ENCODE measurements at regions not wholly inside any gene's neighbourhood (a gene's known extent, or its start where the extent isn't known, plus 50 kb on each side); places are given as distances from the start of the nearest gene placed in this dataset.

- TF ChIP-seq TCF7L2 (IDR thresholded peaks at IDR 0.05; ENCODE audit: borderline replicate concordance, extremely low read depth, insufficient read depth, insufficient read length): no peak
- TF ChIP-seq ZBTB33 (IDR thresholded peaks at IDR 0.05; ENCODE audit: extremely low read depth, insufficient replicate concordance, low read length): no peak
These were observed 228.2 kb downstream of the RFPL4B start (continued) for GRCh38 chr6:112575309-112575834.

DNA sequence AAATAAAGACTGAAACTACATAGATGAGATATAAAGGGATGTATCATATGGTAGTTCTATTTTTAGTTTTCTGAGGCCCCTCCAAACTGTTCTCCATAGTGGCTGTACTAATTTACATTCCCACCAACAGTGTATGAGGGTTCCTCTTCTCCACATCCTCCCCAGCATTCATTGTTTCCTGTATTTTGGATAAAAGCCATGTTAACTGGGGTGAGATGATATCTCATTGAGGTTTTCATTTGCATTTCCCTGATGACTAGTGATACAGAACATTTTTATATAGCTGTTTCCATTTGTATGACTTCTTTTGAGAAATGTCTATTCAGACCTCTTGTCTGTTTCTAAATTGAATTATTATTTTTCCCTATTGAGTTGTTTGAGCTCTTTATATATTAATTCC is 229.3 kb downstream of the RFPL4B start:
- Histone ChIP-seq H3K9me3 (ENCODE audit: control insufficient read depth in 1 of 2, insufficient read depth in 1 of 2, low read depth in 1 of 2, low read length in 2 of 2) (no peaks in the 10 kb centered on the region), H3K36me3 (ENCODE audit: control insufficient read depth in 1 of 2, insufficient read depth in 2 of 2, low read length in 2 of 2) (no peaks in the 10 kb centered on the region), H3K4me2 (ENCODE audit: low read length) (no peak overlapping the region), H3K9me2 (ENCODE audit: insufficient read depth) (no peaks in the 10 kb centered on the region), H3K27me3 (ENCODE audit: insufficient read depth, low read length) (no peaks in the 10 kb centered on the region), H2AFZ (ENCODE audit: low read depth, low read length, poor library complexity, severe bottlenecking) (no peak overlapping the region), H3K79me2 (ENCODE audit: insufficient read depth, low read length) (no peaks in the 10 kb centered on the region), H3K9ac (ENCODE audit: low read length) (no peak overlapping the region), H3K4me3 (replicated peaks in 1 of 2; ENCODE audit: low read depth in 1 of 2, low read length in 2 of 2) (no peak overlapping the region), H3K27ac (ENCODE audit: low read depth, low read length) (no peak overlapping the region), H3K4me1 (ENCODE audit: control insufficient read depth in 1 of 2, insufficient read depth in 2 of 2, low read length in 2 of 2) (no peaks in the 10 kb centered on the region), H4K20me1 (ENCODE audit: insufficient read depth) (no peaks in the 10 kb centered on the region)
- intact Hi-C loops (cut with micrococcal nuclease): no loop called here
- DNase-seq (ENCODE audit: low read depth, low spot score) (no peak), ATAC-seq (no peak)
- TF ChIP-seq POLR2AphosphoS5 (IDR thresholded peaks at IDR 0.05; ENCODE audit: low read depth, low read length) (no peak), MAX (IDR thresholded peaks at IDR 0.05) (no peak)
- POLR2A ChIA-PET: no interaction called here
- RAD21 ChIA-PET (ENCODE audit: low non-redundant PET in 1 of 2, low total read pairs in 2 of 2, uncharacterized antibody in 2 of 2, unreplicated experiment in 2 of 2): no interaction called here
- no TSS peak for BruUV-seq (replicated peaks)
- CTCF ChIA-PET: no interaction called here

- Histone ChIP-seq H3K79me2 (ENCODE audit: insufficient read depth, low read length) (no peaks in the 10 kb centered on the region), H4K20me1 (ENCODE audit: insufficient read depth) (no peaks in the 10 kb centered on the region), H3K27me3 (ENCODE audit: insufficient read depth, low read length) (no peaks in the 10 kb centered on the region), H2AFZ (ENCODE audit: low read depth, low read length, poor library complexity, severe bottlenecking) (no peak overlapping the region), H3K4me2 (ENCODE audit: low read length) (no peak overlapping the region), H3K9me3 (ENCODE audit: control insufficient read depth in 1 of 2, insufficient read depth in 1 of 2, low read depth in 1 of 2, low read length in 2 of 2) (no peaks in the 10 kb centered on the region), H3K27ac (ENCODE audit: low read depth, low read length) (no peak overlapping the region), H3K9me2 (ENCODE audit: insufficient read depth) (no peaks in the 10 kb centered on the region), H3K4me1 (ENCODE audit: control insufficient read depth in 1 of 2, insufficient read depth in 2 of 2, low read length in 2 of 2) (no peaks in the 10 kb centered on the region), H3K9ac (ENCODE audit: low read length) (no peak overlapping the region), H3K36me3 (ENCODE audit: control insufficient read depth in 1 of 2, insufficient read depth in 2 of 2, low read length in 2 of 2) (no peaks in the 10 kb centered on the region), H3K4me3 (replicated peaks in 1 of 2; ENCODE audit: low read depth in 1 of 2, low read length in 2 of 2) (no peak overlapping the region)
- BruUV-seq (replicated peaks): no TSS peak
- ATAC-seq: no peak
- CTCF ChIA-PET: no interaction called here
- RAD21 ChIA-PET (ENCODE audit: low non-redundant PET in 1 of 2, low total read pairs in 2 of 2, uncharacterized antibody in 2 of 2, unreplicated experiment in 2 of 2): no interaction called here
- POLR2A ChIA-PET: no interaction called here
- DNase-seq (ENCODE audit: low read depth, low spot score): no peak
- intact Hi-C loops (cut with micrococcal nuclease): no loop called here
- TF ChIP-seq SRF (IDR thresholded peaks at IDR 0.05; ENCODE audit: low read depth): no peak
- no peak for TF ChIP-seq EZH2phosphoT487 (IDR thresholded peaks at IDR 0.05; ENCODE audit: borderline replicate concordance)
- TF ChIP-seq TCF7L2 (IDR thresholded peaks at IDR 0.05; ENCODE audit: borderline replicate concordance, extremely low read depth, insufficient read depth, insufficient read length): no peak
- no peak for TF ChIP-seq REST (IDR thresholded peaks at IDR 0.05; ENCODE audit: low read depth)
- no peak for TF ChIP-seq ELF1 (IDR thresholded peaks at IDR 0.05; ENCODE audit: borderline replicate concordance, low read depth)
- no peak for TF ChIP-seq ZBTB33 (IDR thresholded peaks at IDR 0.05; ENCODE audit: extremely low read depth, insufficient replicate concordance, low read length)
These were observed 232.5 kb downstream of the RFPL4B start for GRCh38 chr6:112579601-112580000.
